Adipocyte (in vitro differentiated cells): ENCODE measurements at regions not wholly inside any gene's neighbourhood (a gene's known extent, or its start where the extent isn't known, plus 50 kb on each side); places are given as distances from the start of the nearest gene placed in this dataset.
"Not testable (repeated sequence)": the region's sequence is repeated elsewhere in the genome, so short reads cannot be mapped to it uniquely, and the experiment has no call there.

Experiments used
- DNase-seq: peaks from one replicate; pipeline ENCODE4 v3.0.0-alpha.2; 2015; ENCODE audit warnings: low read depth
- H3K27me3 ChIP-seq: replicated peaks from 2 replicates; pipeline ENCODE4 v1.7.0; 2013; ENCODE audit warnings: mild to moderate bottlenecking, low read length, moderate library complexity; ENCODE audit not compliant: control insufficient read depth, insufficient read depth
- H3K36me3 ChIP-seq: 2 replicates; pipeline ENCODE4 v1.7.0; 2013; ENCODE audit warnings: low read length, mild to moderate bottlenecking, moderate library complexity; ENCODE audit not compliant: control insufficient read depth, insufficient read depth, severe bottlenecking
- H3K4me1 ChIP-seq: 2 replicates; pipeline ENCODE4 v1.7.0; 2013; ENCODE audit warnings: mild to moderate bottlenecking, low read length, moderate library complexity; ENCODE audit not compliant: control insufficient read depth, insufficient read depth
- H3K4me3 ChIP-seq: 2 replicates; pipeline ENCODE4 v1.7.0; 2013; ENCODE audit warnings: mild to moderate bottlenecking, low read length, moderate library complexity
- H3K9ac ChIP-seq: 2 replicates; pipeline ENCODE4 v1.7.0; 2013; ENCODE audit warnings: mild to moderate bottlenecking, low read length, moderate library complexity
- H3K9me3 ChIP-seq: 2 replicates; pipeline ENCODE4 v1.7.0; 2013; ENCODE audit warnings: mild to moderate bottlenecking, low read length, moderate library complexity; ENCODE audit not compliant: control insufficient read depth

DNA sequence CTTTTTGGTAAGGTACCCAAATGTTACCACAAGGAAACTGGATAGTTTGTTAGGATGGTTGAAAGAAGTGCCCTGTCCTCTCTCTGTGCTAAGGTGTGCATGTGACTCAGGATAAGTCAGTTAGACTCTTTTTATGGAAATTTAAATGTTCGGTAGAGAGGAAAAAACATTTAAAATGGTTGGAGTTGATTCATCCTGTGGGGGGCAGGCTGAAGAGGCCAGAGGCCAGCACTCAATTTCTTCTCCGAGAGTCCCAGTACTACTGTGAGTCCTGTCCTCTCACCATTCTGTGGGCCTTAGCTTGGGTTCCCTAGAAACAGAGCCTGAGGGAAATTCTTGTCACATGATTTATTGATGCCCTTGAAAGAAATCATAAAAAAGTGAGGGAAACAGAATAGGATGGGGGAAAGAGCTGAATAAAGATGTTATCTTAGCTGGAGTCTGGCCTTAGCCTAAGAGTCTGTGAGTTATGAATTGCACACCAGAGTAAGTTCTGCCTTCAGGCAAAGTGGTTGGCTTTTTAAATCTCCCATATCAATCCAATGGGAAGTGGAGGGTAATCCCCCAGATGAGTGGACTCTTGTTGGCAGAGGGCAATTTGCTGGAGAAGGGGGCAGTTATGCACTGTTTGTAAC, 106.5 kb upstream of the GALNT15 start:
- Histone ChIP-seq H3K9ac (peak overlapping the region; percentile 48), H3K4me1 (peaks cover 42% of the 10 kb centered on the region), H3K4me3 (no peak overlapping the region), H3K27me3 (no peaks in the 10 kb centered on the region), H3K36me3 (no peaks in the 10 kb centered on the region), H3K9me3 (no peaks in the 10 kb centered on the region)
- DNase-seq: peak; percentile 69

DNA sequence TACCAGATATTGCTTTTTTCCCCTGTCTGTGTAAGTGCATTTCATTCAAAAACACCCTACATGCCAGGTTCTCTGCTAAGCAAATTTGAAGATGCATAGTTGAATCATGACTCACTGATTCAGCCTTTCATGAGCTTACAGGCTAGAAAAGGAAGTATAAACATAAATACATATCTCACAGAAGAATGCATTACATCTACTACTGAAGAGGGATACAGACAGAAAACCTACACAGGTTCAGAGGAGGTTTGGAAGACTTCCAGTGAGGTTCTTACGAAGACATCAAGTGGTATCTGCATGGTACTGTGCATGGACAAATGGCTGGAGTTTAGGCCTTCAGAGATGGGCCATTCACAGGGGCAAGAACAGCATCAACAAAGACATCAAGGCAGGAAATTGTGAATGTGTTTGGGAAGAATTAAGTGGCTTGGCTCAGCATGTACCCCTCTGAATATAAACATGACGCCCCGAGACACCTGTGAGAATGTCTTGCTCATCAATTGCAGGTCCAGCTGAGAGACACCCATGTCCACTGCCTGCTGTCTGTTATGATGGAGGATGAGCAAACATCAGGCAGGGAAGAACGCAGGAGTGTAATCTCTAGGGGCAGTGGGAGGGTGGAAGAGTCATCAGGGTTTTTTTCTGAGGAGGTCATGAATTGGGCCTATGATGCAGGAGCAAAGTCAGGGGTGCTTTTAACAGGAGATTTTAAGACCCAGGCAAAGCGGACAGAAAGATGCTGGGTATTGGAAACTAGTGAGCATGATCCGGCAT, 105.1 kb upstream of the GALNT15 start:
- H3K9ac ChIP-seq: peak overlapping the region; percentile 48
- peak; percentile 89 for DNase-seq

DNA sequence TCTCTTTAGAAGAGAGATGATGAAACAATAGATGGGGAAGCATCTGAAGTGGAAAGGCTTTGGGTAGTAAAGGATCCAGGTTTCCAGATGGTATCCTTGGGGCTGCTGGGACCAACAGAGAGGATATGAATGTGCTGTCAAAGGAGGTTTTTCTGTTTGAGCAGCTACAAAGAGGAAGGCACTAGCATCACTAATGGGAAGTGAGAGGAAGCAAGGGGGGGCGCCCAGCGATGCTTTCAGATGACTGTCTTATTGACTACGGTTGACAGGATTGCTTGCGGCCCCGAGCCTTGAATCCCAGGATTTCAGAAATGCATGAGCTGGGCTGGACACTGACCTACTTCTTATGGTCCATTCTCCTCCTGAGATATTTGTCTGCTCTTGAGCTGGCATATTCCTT, 103.8 kb upstream of the GALNT15 start:
- Histone ChIP-seq H3K4me3 (no peak overlapping the region), H3K27me3 (no peaks in the 10 kb centered on the region), H3K36me3 (no peaks in the 10 kb centered on the region), H3K4me1 (peaks cover 28% of the 10 kb centered on the region), H3K9ac (no peak overlapping the region), H3K9me3 (no peaks in the 10 kb centered on the region)
- no peak for DNase-seq

More for the DNA sequence above, 105.1 kb upstream of the GALNT15 start:
- Histone ChIP-seq H3K36me3 (no peaks in the 10 kb centered on the region), H3K9me3 (no peaks in the 10 kb centered on the region), H3K4me3 (no peak overlapping the region), H3K4me1 (peaks cover 42% of the 10 kb centered on the region), H3K27me3 (no peaks in the 10 kb centered on the region)

DNA sequence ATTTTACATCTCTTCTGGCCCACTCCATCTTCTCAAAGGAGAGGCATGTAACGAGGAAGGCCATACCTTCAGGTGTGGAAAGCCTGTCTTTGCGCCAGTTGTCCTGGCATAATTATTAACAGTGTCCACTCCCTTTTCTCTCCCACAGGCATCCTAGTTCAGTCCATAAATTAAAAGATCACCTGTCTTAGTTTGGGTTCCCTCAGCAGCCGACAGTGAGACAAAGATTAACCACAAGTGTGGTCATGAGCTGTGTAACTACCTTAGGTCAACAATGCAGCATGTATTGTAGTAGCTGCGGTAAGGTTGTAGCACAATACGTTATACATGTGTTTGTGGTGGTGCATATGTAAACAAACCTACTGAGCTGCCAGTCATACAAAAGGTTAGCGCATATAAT, 103.3 kb upstream of the GALNT15 start:
- Histone ChIP-seq H3K4me3 (no peak overlapping the region), H3K9me3 (no peaks in the 10 kb centered on the region), H3K27me3 (no peaks in the 10 kb centered on the region), H3K9ac (no peak overlapping the region), H3K36me3 (no peaks in the 10 kb centered on the region), H3K4me1 (peaks cover 28% of the 10 kb centered on the region)
- no peak for DNase-seq

GRCh38 chr3:16072420-16073110, 101.9 kb upstream of the GALNT15 start:
- Histone ChIP-seq H3K4me3 (no peak overlapping the region), H3K27me3 (no peaks in the 10 kb centered on the region), H3K36me3 (no peaks in the 10 kb centered on the region), H3K9ac (no peak overlapping the region), H3K4me1 (peaks cover 19% of the 10 kb centered on the region), H3K9me3 (no peaks in the 10 kb centered on the region)
- no peak for DNase-seq

GRCh38 chr3:16073203-16073602, 101.3 kb upstream of the GALNT15 start:
- Histone ChIP-seq H3K4me3 (no peak overlapping the region), H3K9ac (no peak overlapping the region), H3K27me3 (no peaks in the 10 kb centered on the region), H3K36me3 (no peaks in the 10 kb centered on the region), H3K4me1 (peaks cover 14% of the 10 kb centered on the region), H3K9me3 (no peaks in the 10 kb centered on the region)
- no peak for DNase-seq

- not testable (repeated sequence) for H3K36me3 ChIP-seq, H3K27me3 ChIP-seq, H3K9me3 ChIP-seq, H3K4me1 ChIP-seq, H3K9ac ChIP-seq, H3K4me3 ChIP-seq, DNase-seq
These were observed 100.3 kb upstream of the GALNT15 start for GRCh38 chr3:16073990-16074671.

DNA sequence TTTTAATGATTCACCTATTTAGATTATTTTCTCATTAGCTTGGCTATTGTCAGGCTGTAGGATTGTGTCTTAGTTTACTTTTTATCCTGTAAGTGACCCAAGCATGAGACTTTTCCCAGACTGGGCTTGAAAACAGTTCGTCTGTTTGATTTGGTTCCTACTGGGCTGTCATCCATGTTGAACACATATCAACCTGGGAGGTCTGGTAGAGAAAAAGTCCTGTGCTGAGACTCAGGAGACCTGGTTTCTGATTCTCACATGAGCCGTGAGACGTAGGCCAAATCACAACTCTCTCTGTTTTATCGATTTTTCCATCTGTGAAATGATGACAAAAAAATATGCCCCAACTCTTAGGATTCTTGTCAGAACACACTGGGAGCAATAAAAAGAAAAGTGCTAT, 98.8 kb upstream of the GALNT15 start:
- Histone ChIP-seq H3K36me3 (no peaks in the 10 kb centered on the region), H3K27me3 (no peaks in the 10 kb centered on the region), H3K4me3 (no peak overlapping the region), H3K9me3 (no peaks in the 10 kb centered on the region), H3K4me1 (peaks cover 8% of the 10 kb centered on the region), H3K9ac (no peak overlapping the region)
- DNase-seq: no peak

DNA sequence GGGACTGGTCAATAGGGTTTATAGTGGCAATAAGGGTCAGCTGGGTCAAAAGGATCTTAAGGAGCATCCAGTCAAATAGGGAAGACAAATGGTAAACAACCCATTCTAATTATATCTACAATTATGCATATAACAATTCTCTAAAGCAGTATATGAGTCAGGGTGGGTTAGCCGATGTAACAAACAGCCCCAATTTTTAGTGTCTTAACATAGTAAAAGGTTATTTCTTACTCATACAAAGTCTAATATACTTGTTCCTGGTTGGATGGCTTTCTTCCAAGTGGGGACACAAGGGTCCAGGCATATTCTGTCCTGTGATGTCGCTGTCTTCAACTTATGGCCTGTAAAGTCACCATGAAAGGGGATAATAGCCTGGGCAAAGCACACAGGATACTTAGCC, 97.9 kb upstream of the GALNT15 start:
- no peak for DNase-seq
- Histone ChIP-seq H3K27me3 (no peaks in the 10 kb centered on the region), H3K9me3 (peaks cover 3% of the 10 kb centered on the region), H3K36me3 (no peaks in the 10 kb centered on the region), H3K4me3 (no peak overlapping the region), H3K4me1 (peaks cover 8% of the 10 kb centered on the region), H3K9ac (no peak overlapping the region)

DNA sequence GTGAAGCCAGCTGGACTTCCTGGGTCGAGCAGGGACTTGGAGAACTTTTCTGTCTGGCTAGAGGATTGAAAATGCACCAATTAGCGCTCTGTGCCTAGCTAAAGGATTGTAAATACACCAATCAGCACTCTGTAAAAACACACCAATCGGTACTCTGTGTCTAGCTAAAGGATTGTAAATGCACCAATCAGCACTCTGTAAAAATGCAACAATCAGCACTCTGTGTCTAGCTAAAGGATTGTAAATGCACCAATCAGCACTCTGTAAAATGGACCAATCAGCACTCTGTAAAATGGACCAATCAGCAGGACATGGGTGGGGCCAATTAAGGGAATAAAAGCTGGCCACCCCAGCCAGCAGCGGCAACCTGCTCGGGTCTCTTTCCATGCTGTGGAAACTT, 97.3 kb upstream of the GALNT15 start:
- H3K9ac ChIP-seq, H3K27me3 ChIP-seq, H3K36me3 ChIP-seq, H3K4me1 ChIP-seq, H3K9me3 ChIP-seq, DNase-seq, H3K4me3 ChIP-seq: not testable (repeated sequence)

DNA sequence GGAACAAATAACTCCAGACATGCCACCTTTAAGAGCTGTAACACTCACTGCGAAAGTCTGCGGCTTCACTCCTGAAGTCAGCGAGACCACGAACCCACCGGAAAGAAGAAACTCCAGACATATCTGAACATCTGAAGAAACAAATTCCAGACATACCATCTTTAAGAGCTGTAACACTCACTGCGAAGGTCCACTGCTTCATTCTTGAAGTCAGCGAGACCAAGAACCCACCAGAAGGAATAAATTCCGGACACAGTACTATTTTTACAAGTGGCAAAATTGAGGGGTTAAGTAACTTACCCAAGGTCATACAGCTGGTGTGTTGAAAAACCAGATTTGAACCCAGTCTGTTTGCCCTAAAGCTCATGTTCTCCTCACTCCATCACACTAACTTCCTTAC, 96.8 kb upstream of the GALNT15 start:
- not testable (repeated sequence) for H3K9ac ChIP-seq, H3K27me3 ChIP-seq
- peaks cover 11% of the 10 kb centered on the region for H3K9me3 ChIP-seq

More for the DNA sequence above, 96.8 kb upstream of the GALNT15 start:
- H3K36me3 ChIP-seq, DNase-seq, H3K4me1 ChIP-seq, H3K4me3 ChIP-seq: not testable (repeated sequence)
